KMS-11 (cell line): ENCODE measurements at regions not wholly inside any gene's neighbourhood (a gene's known extent, or its start where the extent isn't known, plus 50 kb on each side); places are given as distances from the start of the nearest gene placed in this dataset.

ENCODE experiments used
- H2AFZ ChIP-seq: fragments of 200-600 bp; sonication (generic); 2 replicates; pipeline ENCODE4 v1.6.1; 2016; ENCODE audit warnings: antibody characterized with exemption, mixed run types, low read depth
- H3K27ac ChIP-seq: fragments of 200-600 bp; sonication (generic); 2 replicates; pipeline ENCODE4 v1.6.1; 2016; ENCODE audit warnings: mild to moderate bottlenecking, mixed run types
- H3K27me3 ChIP-seq: fragments of 200-600 bp; sonication (generic); 2 replicates; pipeline ENCODE4 v1.6.1; 2017; ENCODE audit warnings: mild to moderate bottlenecking, low read depth, mixed run types, moderate library complexity; ENCODE audit not compliant: insufficient read depth
- H3K36me3 ChIP-seq: fragments of 200-600 bp; sonication (generic); 2 replicates; pipeline ENCODE4 v1.6.1; 2017; ENCODE audit warnings: mild to moderate bottlenecking, mixed run types; ENCODE audit not compliant: insufficient read depth
- H3K4me1 ChIP-seq: fragments of 200-600 bp; sonication (generic); 2 replicates; pipeline ENCODE4 v1.6.1; 2016; ENCODE audit warnings: mild to moderate bottlenecking, low read depth, mixed run types; ENCODE audit not compliant: poor library complexity, severe bottlenecking
- H3K4me2 ChIP-seq: fragments of 200-600 bp; sonication (generic); 2 replicates; pipeline ENCODE4 v1.7.0; 2016; ENCODE audit warnings: mild to moderate bottlenecking, mixed run types
- H3K4me3 ChIP-seq: fragments of 200-600 bp; sonication (generic); IDR thresholded peaks from 2 replicates; pipeline ENCODE4 v1.6.1; 2017; ENCODE audit warnings: low read depth, low read length, mixed read lengths; ENCODE audit not compliant: insufficient read depth
- H3K79me2 ChIP-seq: fragments of 200-600 bp; sonication (generic); 2 replicates; pipeline ENCODE4 v1.6.1; 2016; ENCODE audit warnings: low read depth, mixed run types; ENCODE audit not compliant: insufficient read depth
- H3K9ac ChIP-seq: fragments of 200-600 bp; sonication (generic); 2 replicates; pipeline ENCODE4 v1.6.1; 2016; ENCODE audit warnings: mild to moderate bottlenecking, mixed run types
- H4K20me1 ChIP-seq: fragments of 200-600 bp; sonication (generic); 2 replicates; pipeline ENCODE4 v1.6.1; 2016; ENCODE audit warnings: mild to moderate bottlenecking, mixed run types; ENCODE audit not compliant: insufficient read depth
- TF ChIP-seq, protein P1 (sequence below): fragments of 200-600 bp; sonication (generic); conservative IDR thresholded peaks from 2 replicates; pipeline ENCODE4 v1.6.1; 2017; ENCODE audit warnings: low read depth, mild to moderate bottlenecking, antibody characterized with exemption, low read length, moderate library complexity, mixed read lengths

DNA sequence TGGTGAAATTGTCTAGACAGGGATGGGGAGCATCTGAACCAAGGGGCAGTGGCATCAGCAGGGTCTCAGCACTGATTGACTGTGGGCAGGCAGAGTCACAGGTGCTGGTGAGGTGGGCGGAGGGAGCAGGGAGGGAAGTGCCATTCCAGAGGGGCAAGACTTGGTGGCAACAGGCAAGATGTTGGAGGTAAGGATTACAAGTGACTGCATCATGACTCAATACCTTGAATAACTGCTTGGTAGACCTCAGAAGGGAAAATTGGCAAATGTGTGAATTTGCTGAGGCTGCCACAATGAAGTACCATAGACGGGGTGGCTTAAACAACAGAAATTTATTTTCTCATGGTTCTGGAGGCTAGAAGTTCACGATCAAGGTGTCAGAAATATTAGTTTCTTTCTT lies 419.1 kb downstream of the HS3ST3B1 start:
- Histone ChIP-seq H3K27ac (no peak overlapping the region), H3K4me1 (no peaks in the 10 kb centered on the region), H4K20me1 (no peaks in the 10 kb centered on the region), H3K79me2 (no peaks in the 10 kb centered on the region), H3K4me3 (no peak overlapping the region), H2AFZ (no peak overlapping the region), H3K4me2 (no peak overlapping the region), H3K9ac (no peak overlapping the region), H3K36me3 (no peaks in the 10 kb centered on the region), H3K27me3 (no peaks in the 10 kb centered on the region)
- TF ChIP-seq, protein P1, sequence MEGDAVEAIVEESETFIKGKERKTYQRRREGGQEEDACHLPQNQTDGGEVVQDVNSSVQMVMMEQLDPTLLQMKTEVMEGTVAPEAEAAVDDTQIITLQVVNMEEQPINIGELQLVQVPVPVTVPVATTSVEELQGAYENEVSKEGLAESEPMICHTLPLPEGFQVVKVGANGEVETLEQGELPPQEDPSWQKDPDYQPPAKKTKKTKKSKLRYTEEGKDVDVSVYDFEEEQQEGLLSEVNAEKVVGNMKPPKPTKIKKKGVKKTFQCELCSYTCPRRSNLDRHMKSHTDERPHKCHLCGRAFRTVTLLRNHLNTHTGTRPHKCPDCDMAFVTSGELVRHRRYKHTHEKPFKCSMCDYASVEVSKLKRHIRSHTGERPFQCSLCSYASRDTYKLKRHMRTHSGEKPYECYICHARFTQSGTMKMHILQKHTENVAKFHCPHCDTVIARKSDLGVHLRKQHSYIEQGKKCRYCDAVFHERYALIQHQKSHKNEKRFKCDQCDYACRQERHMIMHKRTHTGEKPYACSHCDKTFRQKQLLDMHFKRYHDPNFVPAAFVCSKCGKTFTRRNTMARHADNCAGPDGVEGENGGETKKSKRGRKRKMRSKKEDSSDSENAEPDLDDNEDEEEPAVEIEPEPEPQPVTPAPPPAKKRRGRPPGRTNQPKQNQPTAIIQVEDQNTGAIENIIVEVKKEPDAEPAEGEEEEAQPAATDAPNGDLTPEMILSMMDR: no peak

DNA sequence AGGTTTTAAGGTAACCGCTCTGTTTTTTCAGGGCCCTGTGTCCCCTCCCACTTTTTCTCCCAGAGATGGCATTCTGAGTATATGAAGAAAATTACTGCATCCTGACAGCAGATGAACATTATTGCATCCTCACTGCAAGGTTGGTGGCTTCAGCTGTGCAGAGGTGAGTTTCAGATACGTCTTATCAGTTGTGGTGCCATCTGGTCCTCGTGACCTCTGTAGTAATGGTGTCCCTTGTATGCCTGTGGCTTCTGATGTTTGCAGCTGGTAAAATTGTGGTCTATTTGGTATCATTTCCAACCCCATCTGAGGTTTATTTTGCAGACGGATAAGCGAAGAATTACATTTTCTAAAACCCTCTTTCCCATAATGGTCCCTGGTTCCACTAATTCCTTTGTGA lies 417.0 kb downstream of the HS3ST3B1 start:
- no peak overlapping the region for H3K27ac ChIP-seq
- TF ChIP-seq, protein P1: no peak
- H4K20me1 ChIP-seq: no peaks in the 10 kb centered on the region

DNA sequence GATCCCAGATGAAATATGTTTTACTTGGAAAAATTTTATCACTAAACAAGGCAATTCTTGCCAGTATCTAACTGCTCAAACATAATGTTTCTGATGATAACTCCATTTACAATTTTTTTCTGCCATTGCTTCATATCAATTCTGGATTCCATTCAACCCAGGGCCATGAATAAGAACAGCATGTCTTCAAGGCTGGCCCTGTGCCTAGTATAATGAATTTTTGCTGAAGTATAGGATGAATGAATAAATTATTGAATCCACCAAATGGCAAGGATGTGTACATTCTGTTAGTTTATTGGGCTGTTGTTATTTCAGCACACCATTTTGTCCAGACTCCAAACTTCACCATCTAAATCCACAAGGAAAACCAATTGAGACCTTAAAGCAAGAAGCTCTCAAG lies 414.7 kb downstream of the HS3ST3B1 start:
- Histone ChIP-seq H2AFZ (no peak overlapping the region), H3K36me3 (no peaks in the 10 kb centered on the region), H4K20me1 (no peaks in the 10 kb centered on the region), H3K4me1 (no peaks in the 10 kb centered on the region), H3K27ac (no peak overlapping the region), H3K4me3 (no peak overlapping the region), H3K79me2 (no peaks in the 10 kb centered on the region), H3K4me2 (no peak overlapping the region), H3K9ac (no peak overlapping the region), H3K27me3 (no peaks in the 10 kb centered on the region)
- TF ChIP-seq, protein P1: no peak

More for the DNA sequence above, 417.0 kb downstream of the HS3ST3B1 start:
- Histone ChIP-seq H3K4me3 (no peak overlapping the region), H3K79me2 (no peaks in the 10 kb centered on the region), H3K27me3 (no peaks in the 10 kb centered on the region), H3K4me2 (no peak overlapping the region), H3K36me3 (no peaks in the 10 kb centered on the region), H3K9ac (no peak overlapping the region), H2AFZ (no peak overlapping the region), H3K4me1 (no peaks in the 10 kb centered on the region)

DNA sequence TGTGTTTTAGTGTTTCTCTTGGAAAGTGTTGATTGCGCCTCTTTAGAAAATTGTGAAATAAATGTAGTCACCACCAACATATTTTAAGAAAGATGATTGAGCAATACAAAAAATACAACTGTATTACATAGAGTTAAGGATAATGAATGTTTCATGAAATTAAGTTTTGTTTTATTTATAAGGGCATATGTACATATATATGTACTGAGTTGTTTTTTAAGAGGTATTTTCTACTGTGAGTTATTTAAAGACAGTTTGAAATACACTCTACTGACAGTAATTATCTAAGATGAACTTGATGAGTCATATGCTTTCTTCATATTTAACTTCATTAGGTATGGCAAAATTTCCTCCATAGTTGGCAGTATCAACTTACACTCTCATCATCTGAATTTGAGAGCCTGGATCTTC lies 411.7 kb downstream of the HS3ST3B1 start:
- Histone ChIP-seq H3K9ac (no peak overlapping the region), H3K4me2 (no peak overlapping the region), H3K36me3 (no peaks in the 10 kb centered on the region), H3K79me2 (no peaks in the 10 kb centered on the region), H4K20me1 (no peaks in the 10 kb centered on the region), H3K27me3 (no peaks in the 10 kb centered on the region), H2AFZ (no peak overlapping the region), H3K4me3 (no peak overlapping the region), H3K27ac (no peak overlapping the region), H3K4me1 (no peaks in the 10 kb centered on the region)
- TF ChIP-seq, protein P1: no peak
